ENCODE measurements at regions not wholly inside any gene's neighbourhood (a gene's known extent, or its start where the extent isn't known, plus 50 kb on each side); places are given as distances from the start of the nearest gene placed in this dataset.

DNA sequence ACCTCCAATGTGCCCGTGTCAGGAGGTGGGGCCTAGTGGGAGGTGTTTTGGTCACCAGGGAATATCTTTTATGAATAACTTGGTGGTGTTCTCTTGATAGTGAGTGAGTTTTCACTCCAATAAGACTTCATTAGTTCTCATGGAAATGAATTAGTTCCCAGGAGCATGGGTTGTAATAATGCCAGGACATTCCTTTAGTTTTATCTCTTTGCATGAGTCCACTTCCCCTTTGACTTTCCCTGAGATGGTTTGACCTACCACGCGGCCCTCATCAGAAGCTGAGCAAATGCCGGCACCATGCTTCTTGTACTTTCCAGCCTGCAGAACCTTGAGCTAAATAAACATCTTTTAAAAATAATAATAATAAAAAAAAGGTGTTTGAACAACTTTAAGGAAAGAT is 112.9 kb upstream of the ACSL4 start:
- ChIA-PET POLR2A (no interaction called here), CTCF (interaction anchor here (6.0 kb wide), 1 partner anchor 11 kb away, joined by 30 read pairs; no protein-coding TSS in a partner anchor)
- TF ChIP-seq, protein P1, sequence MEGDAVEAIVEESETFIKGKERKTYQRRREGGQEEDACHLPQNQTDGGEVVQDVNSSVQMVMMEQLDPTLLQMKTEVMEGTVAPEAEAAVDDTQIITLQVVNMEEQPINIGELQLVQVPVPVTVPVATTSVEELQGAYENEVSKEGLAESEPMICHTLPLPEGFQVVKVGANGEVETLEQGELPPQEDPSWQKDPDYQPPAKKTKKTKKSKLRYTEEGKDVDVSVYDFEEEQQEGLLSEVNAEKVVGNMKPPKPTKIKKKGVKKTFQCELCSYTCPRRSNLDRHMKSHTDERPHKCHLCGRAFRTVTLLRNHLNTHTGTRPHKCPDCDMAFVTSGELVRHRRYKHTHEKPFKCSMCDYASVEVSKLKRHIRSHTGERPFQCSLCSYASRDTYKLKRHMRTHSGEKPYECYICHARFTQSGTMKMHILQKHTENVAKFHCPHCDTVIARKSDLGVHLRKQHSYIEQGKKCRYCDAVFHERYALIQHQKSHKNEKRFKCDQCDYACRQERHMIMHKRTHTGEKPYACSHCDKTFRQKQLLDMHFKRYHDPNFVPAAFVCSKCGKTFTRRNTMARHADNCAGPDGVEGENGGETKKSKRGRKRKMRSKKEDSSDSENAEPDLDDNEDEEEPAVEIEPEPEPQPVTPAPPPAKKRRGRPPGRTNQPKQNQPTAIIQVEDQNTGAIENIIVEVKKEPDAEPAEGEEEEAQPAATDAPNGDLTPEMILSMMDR (IDR thresholded peaks at IDR 0.05; ENCODE audit: control extremely low read depth, extremely low read depth, low read depth, missing control alignments) = no peak
- no peak for DNase-seq (ENCODE audit: extremely low spot score)

DNA sequence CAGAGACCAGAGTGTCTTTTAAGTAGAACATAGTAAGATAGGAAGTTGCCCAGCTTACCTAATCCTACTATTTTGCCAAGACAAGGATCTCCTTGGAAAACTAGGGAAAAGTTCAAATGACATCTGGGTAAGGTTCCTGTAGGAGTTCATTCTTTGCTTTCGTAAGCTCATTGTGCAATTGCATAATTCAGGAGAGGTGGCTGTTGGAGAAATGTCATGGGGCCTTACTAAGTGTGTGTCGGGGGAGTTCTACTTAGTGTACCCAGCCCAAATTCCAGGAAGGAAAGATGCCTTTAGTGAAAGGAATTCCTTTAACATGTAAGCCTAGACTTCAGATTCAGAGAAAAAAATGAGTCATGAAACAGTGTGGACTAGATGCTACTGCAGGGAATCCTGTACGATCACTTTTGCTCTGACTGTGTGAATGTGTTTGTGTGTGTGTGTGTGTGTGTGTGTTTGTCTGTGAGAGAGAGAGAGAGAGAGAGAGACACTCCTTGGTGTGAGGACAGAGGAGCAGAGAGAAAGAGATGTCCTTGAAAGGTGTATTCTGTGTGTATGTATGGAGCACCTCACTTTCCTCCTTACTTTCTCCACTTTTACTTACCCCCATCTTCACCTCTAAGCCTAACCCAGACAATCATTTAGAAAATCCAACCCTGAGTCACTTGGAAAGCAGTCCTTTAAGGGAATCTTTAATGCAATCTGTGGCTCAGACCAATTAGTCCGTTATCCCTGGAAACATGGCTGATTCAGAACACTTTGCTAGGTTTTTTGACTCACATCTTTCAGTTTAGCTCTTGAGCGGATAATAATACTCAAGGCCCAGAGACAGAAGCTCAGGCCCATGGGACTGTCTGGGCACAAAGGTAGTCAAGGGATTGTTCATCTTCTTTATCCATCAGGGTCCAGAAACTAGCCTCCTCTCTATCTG is 114.5 kb upstream of the ACSL4 start:
- POLR2A ChIA-PET = no interaction called here
- DNase-seq (ENCODE audit: extremely low spot score) = no peak
- TF ChIP-seq, protein P1 (IDR thresholded peaks at IDR 0.05; ENCODE audit: control extremely low read depth, extremely low read depth, low read depth, missing control alignments) = no peak
- CTCF ChIA-PET = interaction anchor here (1.2 to 6.0 kb wide), 3 partner anchors 10 to 43 kb away, joined by 3 to 30 read pairs (median 5); no protein-coding TSS in a partner anchor

DNA sequence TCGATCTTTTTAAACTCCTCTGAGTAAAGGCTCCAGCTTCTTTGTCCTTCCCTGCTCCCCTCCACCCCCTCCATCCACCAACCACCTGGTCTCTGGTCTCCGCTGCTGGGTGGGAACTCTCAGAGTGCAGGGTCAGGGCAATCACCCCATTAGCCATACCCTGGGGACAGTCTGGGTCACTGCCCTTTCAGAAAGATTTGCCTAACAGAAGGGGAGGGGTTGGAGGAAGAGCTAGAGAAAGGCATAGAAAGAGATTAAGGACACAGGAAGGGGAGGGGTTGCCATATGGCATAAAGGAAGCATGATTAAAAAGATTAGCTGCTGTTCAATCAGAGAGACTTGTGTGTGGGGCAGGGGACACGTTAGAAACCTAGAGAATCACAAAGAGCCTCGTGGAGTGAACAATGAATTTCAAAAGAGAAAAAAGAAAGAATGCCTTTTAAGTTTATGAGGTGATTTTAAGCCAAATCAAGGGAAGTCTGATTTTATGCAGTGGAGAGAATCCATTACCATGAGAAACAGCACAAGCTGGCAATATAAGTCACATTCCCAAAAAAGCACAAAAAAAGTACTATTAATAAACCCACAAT is 115.5 kb upstream of the ACSL4 start:
- TF ChIP-seq, protein P1 (IDR thresholded peaks at IDR 0.05; ENCODE audit: control extremely low read depth, extremely low read depth, low read depth, missing control alignments) = no peak
- POLR2A ChIA-PET = no interaction called here
- DNase-seq (ENCODE audit: extremely low spot score) = no peak
- CTCF ChIA-PET = interaction anchor here (0.7 to 1.6 kb wide), 5 partner anchors 9 to 135 kb away, joined by 3 to 5 read pairs (median 3); no protein-coding TSS in a partner anchor

DNA sequence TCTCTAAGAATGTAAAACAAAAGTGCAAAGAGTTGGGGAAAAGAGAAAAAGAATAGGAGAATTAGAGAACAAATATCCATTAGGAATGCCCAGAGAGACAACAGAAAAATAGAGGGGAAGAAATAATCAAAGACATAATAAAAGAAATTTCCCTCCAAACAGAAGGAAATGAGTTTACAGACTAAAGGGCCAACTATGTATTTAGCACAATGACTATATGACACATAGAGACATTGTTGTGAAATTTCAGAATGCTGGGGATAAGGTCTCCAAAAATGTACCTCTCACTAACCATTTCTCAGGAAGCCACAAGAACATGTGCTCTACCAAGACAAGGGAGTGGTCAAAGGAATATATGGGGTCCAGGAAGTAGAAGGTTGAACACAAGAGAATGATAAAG is 121.0 kb upstream of the ACSL4 start:
- DNase-seq (ENCODE audit: extremely low spot score) = no peak
- POLR2A ChIA-PET = no interaction called here
- TF ChIP-seq, protein P1 (IDR thresholded peaks at IDR 0.05; ENCODE audit: control extremely low read depth, extremely low read depth, low read depth, missing control alignments) = no peak
- CTCF ChIA-PET = interaction anchor here (0.8 to 4.2 kb wide), 3 partner anchors 25 to 141 kb away, joined by 3 to 34 read pairs (median 12); no protein-coding TSS in a partner anchor

DNA sequence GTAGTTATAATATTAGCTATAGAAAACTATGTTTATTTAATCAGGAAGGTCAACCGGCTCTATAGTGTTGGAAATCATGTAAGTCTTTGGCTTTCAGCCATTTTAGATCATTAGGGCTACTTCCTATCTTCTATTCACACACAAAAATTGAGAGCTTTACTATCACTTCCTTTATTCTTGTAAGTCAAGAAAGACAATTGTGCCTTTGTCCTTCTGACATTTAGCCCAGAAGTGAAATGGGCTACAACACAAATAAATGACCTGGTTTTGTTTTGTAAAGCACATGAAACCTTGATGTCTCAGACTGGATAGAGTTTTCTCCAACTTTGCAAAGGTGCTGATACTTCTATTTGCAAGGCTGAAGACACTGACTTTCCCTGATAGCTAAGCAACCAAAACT is 122.4 kb upstream of the ACSL4 start:
- no peak for DNase-seq (ENCODE audit: extremely low spot score)
- POLR2A ChIA-PET = no interaction called here
- TF ChIP-seq, protein P1 (IDR thresholded peaks at IDR 0.05; ENCODE audit: control extremely low read depth, extremely low read depth, low read depth, missing control alignments) = no peak
- CTCF ChIA-PET = interaction anchor here (1.0 to 4.2 kb wide), 8 partner anchors 11 to 146 kb away, joined by 3 to 52 read pairs (median 10); partner anchors contain the start of gene ACSL4

DNA sequence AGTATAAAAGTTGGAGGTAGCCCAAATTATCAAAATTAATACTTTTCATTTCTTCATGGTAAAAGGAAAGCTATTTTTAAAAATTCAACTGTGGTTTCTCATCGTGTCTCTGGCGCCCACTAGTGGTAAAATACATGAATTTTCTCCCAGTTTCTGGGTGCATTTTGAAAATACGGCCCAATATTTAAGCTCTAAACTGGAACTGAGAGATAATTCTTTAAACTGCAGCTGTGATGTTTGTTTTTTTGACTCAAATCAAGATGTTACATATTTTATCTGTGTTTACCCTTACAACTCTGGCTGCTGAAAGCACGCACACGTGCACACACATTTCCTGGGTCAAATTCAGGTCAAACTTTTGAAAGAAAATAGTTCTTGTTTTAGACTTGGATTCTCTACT is 123.9 kb upstream of the ACSL4 start:
- TF ChIP-seq, protein P1 (IDR thresholded peaks at IDR 0.05; ENCODE audit: control extremely low read depth, extremely low read depth, low read depth, missing control alignments) = peak; percentile 47
- no peak for DNase-seq (ENCODE audit: extremely low spot score)
- CTCF ChIA-PET = interaction anchor here (0.8 to 4.2 kb wide), 30 partner anchors 8 to 371 kb away, joined by 3 to 52 read pairs (median 5); partner anchors contain the start of gene ACSL4
- POLR2A ChIA-PET = no interaction called here
